ENCODE measurements at regions not wholly inside any gene's neighbourhood (a gene's known extent, or its start where the extent isn't known, plus 50 kb on each side); places are given as distances from the start of the nearest gene placed in this dataset.

DNA sequence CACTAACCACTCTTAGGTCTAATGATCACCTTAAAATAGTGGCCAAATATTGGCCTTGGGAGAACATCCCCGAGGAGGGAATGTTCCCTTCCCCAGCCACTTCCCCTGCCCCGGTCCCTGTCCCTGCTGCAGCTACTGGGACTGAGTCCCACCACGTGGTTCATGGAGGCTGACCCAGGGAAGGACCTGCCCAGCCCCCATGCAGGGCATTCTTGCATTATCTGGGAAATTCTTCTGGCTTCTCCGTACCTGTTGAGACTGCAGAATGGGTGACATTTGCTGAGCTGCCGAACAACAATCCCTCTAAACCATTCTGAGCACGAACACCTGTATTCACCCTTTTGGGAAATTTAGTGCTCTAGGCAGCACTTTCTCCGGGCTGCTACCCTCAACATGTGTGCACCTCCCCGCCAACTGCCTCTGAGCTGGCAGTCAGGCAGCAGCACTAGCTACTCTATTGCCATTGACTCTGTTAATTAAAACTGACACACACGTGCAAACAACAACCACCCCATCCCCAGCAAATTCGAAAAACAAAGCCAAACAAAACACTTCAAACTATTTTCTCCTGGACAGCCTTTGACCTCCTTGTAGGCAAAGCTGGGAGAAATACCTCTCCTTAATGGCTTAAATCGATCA, 567.4 kb upstream of the MKI67 start:
- no peaks in the 10 kb centered on the region for H3K9me3 ChIP-seq (ENCODE audit: control insufficient read depth in 4 of 4, low read length in 3 of 4)
- no peaks in the 10 kb centered on the region for H3K4me1 ChIP-seq (ENCODE audit: control insufficient read depth in 4 of 4, insufficient read depth in 4 of 4, low read length in 3 of 4)
- 57% methylated on average over 11 of the region's 11 CpGs for WGBS
- no peak overlapping the region for H3K9ac ChIP-seq (ENCODE audit: low read depth in 1 of 2, low read length in 2 of 2)
- H3K27ac ChIP-seq (ENCODE audit: low read depth in 1 of 2, low read length in 2 of 2), result no peak overlapping the region
- H3K4me3 ChIP-seq (ENCODE audit: low read depth in 1 of 3, low read length in 3 of 3), result no peak overlapping the region
- H3K36me3 ChIP-seq (ENCODE audit: control insufficient read depth in 4 of 4, insufficient read depth in 3 of 4, low read depth in 1 of 4, low read length in 3 of 4), result no peaks in the 10 kb centered on the region
- TF ChIP-seq RAD21 (IDR thresholded peaks at IDR 0.05), result no peak
- TF ChIP-seq EGR1 (IDR thresholded peaks at IDR 0.05; ENCODE audit: low read depth in 2 of 2), result no peak
- no peak for TF ChIP-seq NR2F2 (IDR thresholded peaks at IDR 0.05)
- TF ChIP-seq RXRA (IDR thresholded peaks at IDR 0.05), result no peak
- TF ChIP-seq, protein P1, sequence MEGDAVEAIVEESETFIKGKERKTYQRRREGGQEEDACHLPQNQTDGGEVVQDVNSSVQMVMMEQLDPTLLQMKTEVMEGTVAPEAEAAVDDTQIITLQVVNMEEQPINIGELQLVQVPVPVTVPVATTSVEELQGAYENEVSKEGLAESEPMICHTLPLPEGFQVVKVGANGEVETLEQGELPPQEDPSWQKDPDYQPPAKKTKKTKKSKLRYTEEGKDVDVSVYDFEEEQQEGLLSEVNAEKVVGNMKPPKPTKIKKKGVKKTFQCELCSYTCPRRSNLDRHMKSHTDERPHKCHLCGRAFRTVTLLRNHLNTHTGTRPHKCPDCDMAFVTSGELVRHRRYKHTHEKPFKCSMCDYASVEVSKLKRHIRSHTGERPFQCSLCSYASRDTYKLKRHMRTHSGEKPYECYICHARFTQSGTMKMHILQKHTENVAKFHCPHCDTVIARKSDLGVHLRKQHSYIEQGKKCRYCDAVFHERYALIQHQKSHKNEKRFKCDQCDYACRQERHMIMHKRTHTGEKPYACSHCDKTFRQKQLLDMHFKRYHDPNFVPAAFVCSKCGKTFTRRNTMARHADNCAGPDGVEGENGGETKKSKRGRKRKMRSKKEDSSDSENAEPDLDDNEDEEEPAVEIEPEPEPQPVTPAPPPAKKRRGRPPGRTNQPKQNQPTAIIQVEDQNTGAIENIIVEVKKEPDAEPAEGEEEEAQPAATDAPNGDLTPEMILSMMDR (IDR thresholded peaks at IDR 0.05; ENCODE audit: low read depth, low read length, missing input control), result no peak
- no peak for TF ChIP-seq YY1 (IDR thresholded peaks at IDR 0.05)
- TF ChIP-seq HNF4G (IDR thresholded peaks at IDR 0.05), result no peak
- TF ChIP-seq, protein P2, sequence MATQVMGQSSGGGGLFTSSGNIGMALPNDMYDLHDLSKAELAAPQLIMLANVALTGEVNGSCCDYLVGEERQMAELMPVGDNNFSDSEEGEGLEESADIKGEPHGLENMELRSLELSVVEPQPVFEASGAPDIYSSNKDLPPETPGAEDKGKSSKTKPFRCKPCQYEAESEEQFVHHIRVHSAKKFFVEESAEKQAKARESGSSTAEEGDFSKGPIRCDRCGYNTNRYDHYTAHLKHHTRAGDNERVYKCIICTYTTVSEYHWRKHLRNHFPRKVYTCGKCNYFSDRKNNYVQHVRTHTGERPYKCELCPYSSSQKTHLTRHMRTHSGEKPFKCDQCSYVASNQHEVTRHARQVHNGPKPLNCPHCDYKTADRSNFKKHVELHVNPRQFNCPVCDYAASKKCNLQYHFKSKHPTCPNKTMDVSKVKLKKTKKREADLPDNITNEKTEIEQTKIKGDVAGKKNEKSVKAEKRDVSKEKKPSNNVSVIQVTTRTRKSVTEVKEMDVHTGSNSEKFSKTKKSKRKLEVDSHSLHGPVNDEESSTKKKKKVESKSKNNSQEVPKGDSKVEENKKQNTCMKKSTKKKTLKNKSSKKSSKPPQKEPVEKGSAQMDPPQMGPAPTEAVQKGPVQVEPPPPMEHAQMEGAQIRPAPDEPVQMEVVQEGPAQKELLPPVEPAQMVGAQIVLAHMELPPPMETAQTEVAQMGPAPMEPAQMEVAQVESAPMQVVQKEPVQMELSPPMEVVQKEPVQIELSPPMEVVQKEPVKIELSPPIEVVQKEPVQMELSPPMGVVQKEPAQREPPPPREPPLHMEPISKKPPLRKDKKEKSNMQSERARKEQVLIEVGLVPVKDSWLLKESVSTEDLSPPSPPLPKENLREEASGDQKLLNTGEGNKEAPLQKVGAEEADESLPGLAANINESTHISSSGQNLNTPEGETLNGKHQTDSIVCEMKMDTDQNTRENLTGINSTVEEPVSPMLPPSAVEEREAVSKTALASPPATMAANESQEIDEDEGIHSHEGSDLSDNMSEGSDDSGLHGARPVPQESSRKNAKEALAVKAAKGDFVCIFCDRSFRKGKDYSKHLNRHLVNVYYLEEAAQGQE (IDR thresholded peaks at IDR 0.05), result no peak
- TF ChIP-seq, protein P3, sequence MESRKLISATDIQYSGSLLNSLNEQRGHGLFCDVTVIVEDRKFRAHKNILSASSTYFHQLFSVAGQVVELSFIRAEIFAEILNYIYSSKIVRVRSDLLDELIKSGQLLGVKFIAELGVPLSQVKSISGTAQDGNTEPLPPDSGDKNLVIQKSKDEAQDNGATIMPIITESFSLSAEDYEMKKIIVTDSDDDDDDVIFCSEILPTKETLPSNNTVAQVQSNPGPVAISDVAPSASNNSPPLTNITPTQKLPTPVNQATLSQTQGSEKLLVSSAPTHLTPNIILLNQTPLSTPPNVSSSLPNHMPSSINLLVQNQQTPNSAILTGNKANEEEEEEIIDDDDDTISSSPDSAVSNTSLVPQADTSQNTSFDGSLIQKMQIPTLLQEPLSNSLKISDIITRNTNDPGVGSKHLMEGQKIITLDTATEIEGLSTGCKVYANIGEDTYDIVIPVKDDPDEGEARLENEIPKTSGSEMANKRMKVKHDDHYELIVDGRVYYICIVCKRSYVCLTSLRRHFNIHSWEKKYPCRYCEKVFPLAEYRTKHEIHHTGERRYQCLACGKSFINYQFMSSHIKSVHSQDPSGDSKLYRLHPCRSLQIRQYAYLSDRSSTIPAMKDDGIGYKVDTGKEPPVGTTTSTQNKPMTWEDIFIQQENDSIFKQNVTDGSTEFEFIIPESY (IDR thresholded peaks at IDR 0.05), result no peak
- TF ChIP-seq HNF4A (conservative IDR thresholded peaks at IDR 0.05), result no peak
- TF ChIP-seq FOXA1 (IDR thresholded peaks at IDR 0.05), result no peak
- TF ChIP-seq GABPA (IDR thresholded peaks at IDR 0.05 in 1 of 2, conservative IDR thresholded peaks at IDR 0.05 in 1 of 2), result no peak
- TF ChIP-seq, protein P4, sequence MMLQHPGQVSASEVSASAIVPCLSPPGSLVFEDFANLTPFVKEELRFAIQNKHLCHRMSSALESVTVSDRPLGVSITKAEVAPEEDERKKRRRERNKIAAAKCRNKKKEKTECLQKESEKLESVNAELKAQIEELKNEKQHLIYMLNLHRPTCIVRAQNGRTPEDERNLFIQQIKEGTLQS (IDR thresholded peaks at IDR 0.05), result no peak
- TF ChIP-seq FOXA2 (IDR thresholded peaks at IDR 0.05), result no peak
- TF ChIP-seq, protein P5, sequence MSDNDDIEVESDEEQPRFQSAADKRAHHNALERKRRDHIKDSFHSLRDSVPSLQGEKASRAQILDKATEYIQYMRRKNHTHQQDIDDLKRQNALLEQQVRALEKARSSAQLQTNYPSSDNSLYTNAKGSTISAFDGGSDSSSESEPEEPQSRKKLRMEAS (IDR thresholded peaks at IDR 0.05), result no peak
- no peak for TF ChIP-seq JUND (IDR thresholded peaks at IDR 0.05)
- no peak for TF ChIP-seq SP1 (IDR thresholded peaks at IDR 0.05)
- TF ChIP-seq TAF1 (conservative IDR thresholded peaks at IDR 0.05), result no peak
- H3K27me3 ChIP-seq (ENCODE audit: control insufficient read depth in 4 of 4, insufficient read depth in 4 of 4, low read length in 3 of 4), result peaks cover 2 to 6% (median 2%) of the 10 kb centered on the region in 4 donors
- DNase-seq (ENCODE audit: low spot score), result no peak

Data from liver (tissue), 8 donors.